Motor neuron (in vitro differentiated cells): ENCODE measurements at regions not wholly inside any gene's neighbourhood (a gene's known extent, or its start where the extent isn't known, plus 50 kb on each side); places are given as distances from the start of the nearest gene placed in this dataset.
A peak's percentile ranks its signal among the peaks of the same experiment; 100 is the strongest.

Experiments used
- ATAC-seq, 8 experiments: fragments of 200-7000 bp; cut with Tn5 transposase; replicated peaks in 6 of 8; 2 replicates each; pipeline ENCODE4 v1.8.0; 2021; ENCODE audit warnings: mild to moderate bottlenecking in 8 of 8, moderate library complexity in 8 of 8
- H3K27ac ChIP-seq, 2 donors: fragments of 250-450 bp; sonication (Bioruptor Pico); 2 replicates each; pipeline ENCODE4 v1.9.0; 2021; ENCODE audit warnings: antibody characterized with exemption in 2 of 2, mild to moderate bottlenecking in 2 of 2, moderate library complexity in 1 of 2
- H3K4me1 ChIP-seq, 2 donors: fragments of 250-450 bp; sonication (Bioruptor Pico); replicated peaks in 1 of 2; 2 replicates each; pipeline ENCODE4 v1.6.1; 2021; ENCODE audit warnings: antibody characterized with exemption in 2 of 2, mild to moderate bottlenecking in 2 of 2, moderate library complexity in 1 of 2
- H3K4me3 ChIP-seq, 5 donors: fragments of 250-450 bp; sonication (Bioruptor Pico); 2 replicates each; pipeline ENCODE4 v1.9.0; 2021; ENCODE audit warnings: antibody characterized with exemption in 5 of 5, mild to moderate bottlenecking in 5 of 5, moderate library complexity in 4 of 5
- WGBS, 10 experiments: fragments of 450-650 bp; shearing (Covaris generic); methylation state at CpG; one replicate each; pipeline ENCODE4 v1.0.0; 2022; 5-methylcytosine and 5-hydroxymethylcytosine counted together
- in situ Hi-C, 9 experiments: fragments of 400-800 bp; cut with MboI; loops; one replicate each; pipeline ENCODE4 v1.15.0; 2021; ENCODE audit warnings: low sequenced_read_pairs in 9 of 9, low pct_unique_long_range_greater_than_20kb in 2 of 9; ENCODE audit not compliant: unreplicated experiment in 9 of 9

- no peak for ATAC-seq
- Histone ChIP-seq H3K4me3 (no peak overlapping the region), H3K4me1 (no peaks in the 10 kb centered on the region), H3K27ac (no peak overlapping the region)
- in situ Hi-C loops: no loop called here
- 0 to 83% (median 31%) methylated on average over 1 of the region's 1 CpG; no CpG with 5 or more reads in 2 of the 10 experiments for WGBS, 10 experiments
These were observed 183.2 kb upstream of the ITGA4 start for GRCh38 chr2:181273986-181274385.

- H3K4me3 ChIP-seq: no peak overlapping the region
- in situ Hi-C loops: no loop called here
- no peak for ATAC-seq
- peaks cover 0 to 3% of the 10 kb centered on the region in 2 donors for H3K4me1 ChIP-seq
- WGBS, 10 experiments: 60 to 96% (median 87%) methylated on average over 2 to 3 of the region's 3 CpGs; no CpG with 5 or more reads in 5 of the 10 experiments
- H3K27ac ChIP-seq: no peak overlapping the region
These were observed 181.5 kb upstream of the ITGA4 start for GRCh38 chr2:181275643-181276070.

- no peak for ATAC-seq
- Histone ChIP-seq H3K27ac (no peak overlapping the region), H3K4me1 (peaks cover 0 to 3% of the 10 kb centered on the region in 2 donors), H3K4me3 (no peak overlapping the region)
- in situ Hi-C loops: no loop called here
- 71 to 100% (median 88%) methylated on average over 1 to 2 of the region's 2 CpGs; no CpG with 5 or more reads in 1 of the 10 experiments for WGBS, 10 experiments
These were observed 175.9 kb upstream of the ITGA4 start for GRCh38 chr2:181281206-181281832.

- 0 to 100% (median 57%) methylated on average over 1 to 3 of the region's 3 CpGs; no CpG with 5 or more reads in 1 of the 10 experiments for WGBS, 10 experiments
- no peak overlapping the region for H3K4me3 ChIP-seq
- H3K4me1 ChIP-seq: no peaks in the 10 kb centered on the region
- no peak overlapping the region for H3K27ac ChIP-seq
- no peak for ATAC-seq
- in situ Hi-C loops: no loop called here
These were observed 172.1 kb upstream of the ITGA4 start for GRCh38 chr2:181285116-181285515.

GRCh38 chr2:181289698-181290097 is 167.5 kb upstream of the ITGA4 start:
- in situ Hi-C loops: no loop called here

GRCh38 chr2:181290182-181290581 is 167.0 kb upstream of the ITGA4 start:
- in situ Hi-C loops: no loop called here
- Histone ChIP-seq H3K4me3 (no peak overlapping the region), H3K27ac (no peak overlapping the region), H3K4me1 (no peaks in the 10 kb centered on the region)
- 80 to 100% (median 91%) methylated on average over 1 of the region's 1 CpG for WGBS, 10 experiments
- no peak for ATAC-seq

More at GRCh38 chr2:181289698-181290097, 167.5 kb upstream of the ITGA4 start:
- Histone ChIP-seq H3K27ac (no peak overlapping the region), H3K4me1 (no peaks in the 10 kb centered on the region), H3K4me3 (no peak overlapping the region)
- no peak for ATAC-seq
- 67 to 100% (median 96%) methylated on average over 1 to 3 of the region's 3 CpGs for WGBS, 10 experiments

- Histone ChIP-seq H3K27ac (no peak overlapping the region), H3K4me3 (no peak overlapping the region), H3K4me1 (no peaks in the 10 kb centered on the region)
- 60 to 100% (median 70%) methylated on average over 1 of the region's 1 CpG; no CpG with 5 or more reads in 6 of the 10 experiments for WGBS, 10 experiments
- ATAC-seq: no peak
- in situ Hi-C loops: no loop called here
These were observed 162.2 kb upstream of the ITGA4 start for GRCh38 chr2:181294979-181295378.

- no peak for ATAC-seq
- no peak overlapping the region for H3K27ac ChIP-seq
- WGBS, 10 experiments: 86 to 100% (median 94%) methylated on average over 1 to 5 of the region's 5 CpGs
- in situ Hi-C loops: no loop called here
- H3K4me1 ChIP-seq: no peaks in the 10 kb centered on the region
- no peak overlapping the region for H3K4me3 ChIP-seq
These were observed 156.4 kb upstream of the ITGA4 start for GRCh38 chr2:181300600-181301291.

GRCh38 chr2:181304011-181304844 is 153.0 kb upstream of the ITGA4 start:
- WGBS, 10 experiments: 40 to 100% (median 84%) methylated on average over 1 to 5 of the region's 5 CpGs
- Histone ChIP-seq H3K27ac (no peak overlapping the region), H3K4me1 (no peaks in the 10 kb centered on the region), H3K4me3 (no peak overlapping the region)
- in situ Hi-C loops: no loop called here
- peak in 1 of 8 experiments; percentile 87 for ATAC-seq

- no peaks in the 10 kb centered on the region for H3K4me1 ChIP-seq
- 50 to 87% (median 73%) methylated on average over 2 to 6 of the region's 6 CpGs; no CpG with 5 or more reads in 3 of the 10 experiments for WGBS, 10 experiments
- no peak overlapping the region for H3K4me3 ChIP-seq
- in situ Hi-C loops: no loop called here
- ATAC-seq: no peak
- H3K27ac ChIP-seq: no peak overlapping the region
These were observed 151.7 kb upstream of the ITGA4 start for GRCh38 chr2:181305301-181306123.

- H3K27ac ChIP-seq: no peak overlapping the region
These were observed 150.4 kb upstream of the ITGA4 start for GRCh38 chr2:181306785-181307184.

GRCh38 chr2:181307203-181307991 is 149.8 kb upstream of the ITGA4 start:
- Histone ChIP-seq H3K4me3 (no peak overlapping the region), H3K4me1 (no peaks in the 10 kb centered on the region), H3K27ac (no peak overlapping the region)
- in situ Hi-C loops: no loop called here
- no peak for ATAC-seq
- 76 to 100% (median 86%) methylated on average over 1 to 7 of the region's 7 CpGs; no CpG with 5 or more reads in 1 of the 10 experiments for WGBS, 10 experiments

More at GRCh38 chr2:181306785-181307184, 150.4 kb upstream of the ITGA4 start:
- Histone ChIP-seq H3K4me1 (no peaks in the 10 kb centered on the region), H3K4me3 (no peak overlapping the region)
- ATAC-seq: no peak
- in situ Hi-C loops: no loop called here
